Endothelial cell (in vitro differentiated cells): ENCODE measurements at regions not wholly inside any gene's neighbourhood (a gene's known extent, or its start where the extent isn't known, plus 50 kb on each side); places are given as distances from the start of the nearest gene placed in this dataset.

ENCODE experiments used
- DNase-seq: peaks from one replicate; pipeline ENCODE4 v3.0.0; 2021; ENCODE audit warnings: low spot score
- H3K27ac Mint-ChIP-seq: one replicate; pipeline ENCODE4 v1.8.0; 2021; ENCODE audit warnings: mixed read lengths, inconsistent platforms; ENCODE audit not compliant: unreplicated experiment
- H3K27me3 Mint-ChIP-seq: one replicate; pipeline ENCODE4 v1.8.0; 2021; ENCODE audit warnings: mild to moderate bottlenecking, moderate library complexity, mixed read lengths, inconsistent platforms; ENCODE audit not compliant: unreplicated experiment
- H3K36me3 Mint-ChIP-seq: one replicate; pipeline ENCODE4 v1.8.0; 2021; ENCODE audit warnings: mild to moderate bottlenecking, low read depth, mixed read lengths, inconsistent platforms; ENCODE audit not compliant: unreplicated experiment
- H3K4me1 Mint-ChIP-seq: one replicate; pipeline ENCODE4 v1.8.0; 2021; ENCODE audit warnings: mild to moderate bottlenecking, mixed read lengths, inconsistent platforms; ENCODE audit not compliant: unreplicated experiment
- H3K4me3 Mint-ChIP-seq: one replicate; pipeline ENCODE4 v1.8.0; 2021; ENCODE audit warnings: mild to moderate bottlenecking, mixed read lengths, inconsistent platforms; ENCODE audit not compliant: unreplicated experiment
- H3K9me3 Mint-ChIP-seq: one replicate; pipeline ENCODE4 v1.8.0; 2021; ENCODE audit warnings: mixed read lengths, inconsistent platforms; ENCODE audit not compliant: unreplicated experiment
- CTCF ChIP-seq: fragments of 200-600 bp; sonication (generic); IDR thresholded peaks from one replicate; pipeline ENCODE4 v1.5.0; 2021; ENCODE audit warnings: antibody characterized with exemption; ENCODE audit not compliant: unreplicated experiment

- H3K27ac Mint-ChIP-seq = no peak overlapping the region
- H3K4me1 Mint-ChIP-seq = peaks cover 6% of the 10 kb centered on the region
- H3K27me3 Mint-ChIP-seq = no peaks in the 10 kb centered on the region
- TF ChIP-seq CTCF = no peak
- H3K9me3 Mint-ChIP-seq = no peaks in the 10 kb centered on the region
- no peak for DNase-seq
- H3K36me3 Mint-ChIP-seq = no peaks in the 10 kb centered on the region
- H3K4me3 Mint-ChIP-seq = no peak overlapping the region
Measured at GRCh38 chr12:91857813-91858542, 287.7 kb downstream of the BTG1 start.

GRCh38 chr12:91854725-91855124 lies 290.9 kb downstream of the BTG1 start:
- Mint-ChIP-seq H3K27ac (no peak overlapping the region), H3K27me3 (no peaks in the 10 kb centered on the region)
- DNase-seq = no peak

GRCh38 chr12:91853350-91854127 lies 292.1 kb downstream of the BTG1 start:
- DNase-seq = no peak
- no peak overlapping the region for H3K4me3 Mint-ChIP-seq
- H3K9me3 Mint-ChIP-seq = no peaks in the 10 kb centered on the region
- no peak overlapping the region for H3K27ac Mint-ChIP-seq
- no peak for TF ChIP-seq CTCF
- H3K36me3 Mint-ChIP-seq = no peaks in the 10 kb centered on the region
- peaks cover 6% of the 10 kb centered on the region for H3K4me1 Mint-ChIP-seq
- H3K27me3 Mint-ChIP-seq = no peaks in the 10 kb centered on the region

More at GRCh38 chr12:91854725-91855124, 290.9 kb downstream of the BTG1 start:
- Mint-ChIP-seq H3K4me1 (peaks cover 6% of the 10 kb centered on the region), H3K4me3 (no peak overlapping the region), H3K9me3 (no peaks in the 10 kb centered on the region), H3K36me3 (no peaks in the 10 kb centered on the region)
- no peak for TF ChIP-seq CTCF

GRCh38 chr12:91852634-91853033 lies 293.0 kb downstream of the BTG1 start:
- no peaks in the 10 kb centered on the region for H3K36me3 Mint-ChIP-seq
- H3K4me3 Mint-ChIP-seq = no peak overlapping the region
- peaks cover 6% of the 10 kb centered on the region for H3K4me1 Mint-ChIP-seq
- no peaks in the 10 kb centered on the region for H3K9me3 Mint-ChIP-seq
- TF ChIP-seq CTCF = no peak
- H3K27ac Mint-ChIP-seq = no peak overlapping the region
- DNase-seq = no peak
- no peaks in the 10 kb centered on the region for H3K27me3 Mint-ChIP-seq
